Neural progenitor cell (in vitro differentiated cells): ENCODE measurements at regions not wholly inside any gene's neighbourhood (a gene's known extent, or its start where the extent isn't known, plus 50 kb on each side); places are given as distances from the start of the nearest gene placed in this dataset.
A peak's percentile ranks its signal among the peaks of the same experiment; 100 is the strongest.

Experiments
- DNase-seq: peaks from one replicate; pipeline ENCODE4 v3.0.0-alpha.2; 2016; ENCODE audit warnings: low spot score
- H2AFZ ChIP-seq: fragments of 200-600 bp; sonication (generic); replicated peaks from 2 replicates; pipeline ENCODE4 v1.6.1; 2016; ENCODE audit warnings: antibody characterized with exemption
- H3F3A ChIP-seq: fragments of 200-600 bp; sonication (generic); 2 replicates; pipeline ENCODE4 v1.6.1; 2016; ENCODE audit warnings: antibody characterized with exemption, low read depth
- H3K27ac ChIP-seq: fragments of 200-600 bp; sonication (generic); 2 replicates; pipeline ENCODE4 v1.5.1; 2016; ENCODE audit warnings: mild to moderate bottlenecking
- H3K27me3 ChIP-seq: fragments of 200-600 bp; sonication (generic); 2 replicates; pipeline ENCODE4 v1.6.1; 2016; ENCODE audit warnings: mild to moderate bottlenecking, moderate library complexity
- H3K36me3 ChIP-seq: fragments of 200-600 bp; sonication (generic); 2 replicates; pipeline ENCODE4 v1.5.1; 2016
- H3K4me1 ChIP-seq: fragments of 200-600 bp; sonication (generic); 2 replicates; pipeline ENCODE4 v1.6.1; 2016; ENCODE audit warnings: mixed run types
- H3K4me2 ChIP-seq: fragments of 200-600 bp; sonication (generic); 2 replicates; pipeline ENCODE4 v1.6.1; 2016
- H3K4me3 ChIP-seq: fragments of 200-600 bp; sonication (generic); 2 replicates; pipeline ENCODE4 v1.5.1; 2016
- H3K79me2 ChIP-seq: fragments of 200-600 bp; sonication (generic); 2 replicates; pipeline ENCODE4 v1.6.1; 2016; ENCODE audit warnings: low read depth
- H3K9ac ChIP-seq: fragments of 200-600 bp; sonication (generic); 2 replicates; pipeline ENCODE4 v1.6.1; 2016
- H3K9me3 ChIP-seq: fragments of 200-600 bp; sonication (generic); 2 replicates; pipeline ENCODE4 v1.5.1; 2016; ENCODE audit warnings: low read depth
- H4K20me1 ChIP-seq: fragments of 200-600 bp; sonication (generic); 2 replicates; pipeline ENCODE4 v1.6.1; 2016; ENCODE audit warnings: low read depth
- H3K27ac Mint-ChIP-seq: 3 replicates; pipeline ENCODE4 v1.8.0; 2021; ENCODE audit warnings: mixed read lengths
- H3K27me3 Mint-ChIP-seq: 2 replicates; pipeline ENCODE4 v1.8.0; 2022; ENCODE audit warnings: low read depth, mild to moderate bottlenecking, inconsistent platforms, moderate library complexity, mixed read lengths; ENCODE audit not compliant: insufficient read depth
- H3K36me3 Mint-ChIP-seq: 3 replicates; pipeline ENCODE4 v1.8.0; 2021; ENCODE audit warnings: mixed read lengths
- H3K4me1 Mint-ChIP-seq: 3 replicates; pipeline ENCODE4 v1.8.0; 2021; ENCODE audit warnings: mixed read lengths
- H3K4me3 Mint-ChIP-seq: 3 replicates; pipeline ENCODE4 v1.8.0; 2021; ENCODE audit warnings: mild to moderate bottlenecking, moderate library complexity, mixed read lengths
- H3K9me3 Mint-ChIP-seq: 3 replicates; pipeline ENCODE4 v1.8.0; 2020; ENCODE audit warnings: mixed read lengths
- EZH2 ChIP-seq: fragments of 200-600 bp; sonication (generic); IDR thresholded peaks from 2 replicates; pipeline ENCODE4 v1.6.1; 2017; ENCODE audit warnings: antibody characterized with exemption, mild to moderate bottlenecking, moderate library complexity
- EZH2phosphoT487 ChIP-seq: fragments of 200-600 bp; sonication (generic); IDR thresholded peaks from 2 replicates; pipeline ENCODE4 v1.6.1; 2017; ENCODE audit warnings: antibody characterized with exemption
- TF ChIP-seq, protein P1 (sequence below): fragments of 200-600 bp; sonication (generic); IDR thresholded peaks from 2 replicates; pipeline ENCODE4 v1.5.1; 2017; ENCODE audit warnings: antibody characterized with exemption, mild to moderate bottlenecking

DNA sequence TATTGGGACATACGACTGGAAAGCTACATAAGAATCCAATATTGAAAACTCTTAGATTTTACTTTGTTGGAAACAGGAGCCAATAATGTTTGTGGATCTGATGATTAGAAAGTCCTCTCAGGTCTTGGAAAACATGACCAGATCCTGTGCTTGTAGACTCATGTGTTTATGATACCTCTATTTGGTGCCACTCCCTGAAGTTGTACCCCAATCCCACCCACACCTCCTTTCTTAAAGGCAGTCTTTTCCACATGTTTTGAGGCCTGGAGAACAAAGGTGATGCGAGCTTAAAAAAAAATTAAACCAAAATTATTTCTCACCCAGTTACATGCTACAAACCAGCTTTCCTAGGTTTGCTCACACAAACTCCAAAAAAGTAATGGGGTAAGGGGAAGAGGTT is 262.7 kb downstream of the PTTG2 start:
- TF ChIP-seq EZH2 = no peak
- TF ChIP-seq, protein P1, sequence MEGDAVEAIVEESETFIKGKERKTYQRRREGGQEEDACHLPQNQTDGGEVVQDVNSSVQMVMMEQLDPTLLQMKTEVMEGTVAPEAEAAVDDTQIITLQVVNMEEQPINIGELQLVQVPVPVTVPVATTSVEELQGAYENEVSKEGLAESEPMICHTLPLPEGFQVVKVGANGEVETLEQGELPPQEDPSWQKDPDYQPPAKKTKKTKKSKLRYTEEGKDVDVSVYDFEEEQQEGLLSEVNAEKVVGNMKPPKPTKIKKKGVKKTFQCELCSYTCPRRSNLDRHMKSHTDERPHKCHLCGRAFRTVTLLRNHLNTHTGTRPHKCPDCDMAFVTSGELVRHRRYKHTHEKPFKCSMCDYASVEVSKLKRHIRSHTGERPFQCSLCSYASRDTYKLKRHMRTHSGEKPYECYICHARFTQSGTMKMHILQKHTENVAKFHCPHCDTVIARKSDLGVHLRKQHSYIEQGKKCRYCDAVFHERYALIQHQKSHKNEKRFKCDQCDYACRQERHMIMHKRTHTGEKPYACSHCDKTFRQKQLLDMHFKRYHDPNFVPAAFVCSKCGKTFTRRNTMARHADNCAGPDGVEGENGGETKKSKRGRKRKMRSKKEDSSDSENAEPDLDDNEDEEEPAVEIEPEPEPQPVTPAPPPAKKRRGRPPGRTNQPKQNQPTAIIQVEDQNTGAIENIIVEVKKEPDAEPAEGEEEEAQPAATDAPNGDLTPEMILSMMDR = no peak
- Mint-ChIP-seq H3K4me1 (peaks cover 8% of the 10 kb centered on the region), H3K36me3 (no peaks in the 10 kb centered on the region), H3K9me3 (no peaks in the 10 kb centered on the region), H3K27ac (peak overlapping the region; percentile 4), H3K27me3 (peaks cover 4% of the 10 kb centered on the region), H3K4me3 (no peak overlapping the region)
- Histone ChIP-seq H3F3A (no peaks in the 10 kb centered on the region), H3K9ac (no peak overlapping the region), H3K4me3 (no peak overlapping the region), H3K4me2 (no peak overlapping the region), H2AFZ (peak overlapping the region; percentile 80), H3K9me3 (no peaks in the 10 kb centered on the region), H3K27ac (no peak overlapping the region), H3K79me2 (no peaks in the 10 kb centered on the region), H3K4me1 (peaks cover 13% of the 10 kb centered on the region), H3K36me3 (no peaks in the 10 kb centered on the region), H3K27me3 (no peaks in the 10 kb centered on the region), H4K20me1 (no peaks in the 10 kb centered on the region)
- no peak for DNase-seq

DNA sequence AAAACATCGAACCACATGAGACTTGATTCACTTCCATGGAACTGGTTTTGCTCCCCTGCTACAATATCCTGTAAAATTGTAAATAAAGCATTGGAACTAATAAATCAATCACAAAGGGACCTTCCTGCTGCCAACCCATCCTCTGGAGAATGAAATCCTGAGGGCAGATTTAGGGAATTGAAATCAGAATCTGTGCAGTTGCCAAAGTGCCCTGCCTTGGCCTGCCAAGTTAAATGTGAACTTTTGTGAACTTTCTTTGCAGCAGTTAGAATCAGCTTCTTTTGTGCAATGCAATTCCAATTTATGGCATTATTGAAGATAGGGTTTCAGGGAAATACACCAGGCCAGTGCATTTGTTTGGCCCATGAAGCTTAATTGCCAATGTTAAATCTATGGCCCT is 263.1 kb downstream of the PTTG2 start:
- no peak for DNase-seq
- Histone ChIP-seq H3K9me3 (no peaks in the 10 kb centered on the region), H3K27ac (no peak overlapping the region), H4K20me1 (no peaks in the 10 kb centered on the region), H3K4me1 (peaks cover 13% of the 10 kb centered on the region), H3K4me3 (no peak overlapping the region), H3K27me3 (no peaks in the 10 kb centered on the region), H3K36me3 (no peaks in the 10 kb centered on the region), H3K9ac (no peak overlapping the region), H3K79me2 (no peaks in the 10 kb centered on the region), H3K4me2 (no peak overlapping the region), H2AFZ (peak overlapping the region; percentile 80), H3F3A (no peaks in the 10 kb centered on the region)
- TF ChIP-seq, protein P1 = no peak
- no peak for TF ChIP-seq EZH2
- TF ChIP-seq EZH2phosphoT487 = no peak
- H3K9me3 Mint-ChIP-seq = no peaks in the 10 kb centered on the region
- peaks cover 8% of the 10 kb centered on the region for H3K4me1 Mint-ChIP-seq
- no peak overlapping the region for H3K4me3 Mint-ChIP-seq
- no peaks in the 10 kb centered on the region for H3K36me3 Mint-ChIP-seq
- H3K27ac Mint-ChIP-seq = no peak overlapping the region
- peaks cover 4% of the 10 kb centered on the region for H3K27me3 Mint-ChIP-seq

GRCh38 chr4:38223782-38224236 is 263.6 kb downstream of the PTTG2 start:
- H3K27ac Mint-ChIP-seq = no peak overlapping the region
- no peaks in the 10 kb centered on the region for H3K27me3 ChIP-seq
- peaks cover 8% of the 10 kb centered on the region for H3K4me1 Mint-ChIP-seq
- no peak for DNase-seq
- H4K20me1 ChIP-seq = no peaks in the 10 kb centered on the region
- H3K36me3 ChIP-seq = no peaks in the 10 kb centered on the region
- no peaks in the 10 kb centered on the region for H3K9me3 ChIP-seq
- no peaks in the 10 kb centered on the region for H3K36me3 Mint-ChIP-seq
- peaks cover 4% of the 10 kb centered on the region for H3K27me3 Mint-ChIP-seq
- no peaks in the 10 kb centered on the region for H3F3A ChIP-seq
- no peak overlapping the region for H3K4me2 ChIP-seq
- no peak overlapping the region for H3K4me3 Mint-ChIP-seq
- H2AFZ ChIP-seq = peak overlapping the region; percentile 80
- no peak overlapping the region for H3K27ac ChIP-seq
- H3K79me2 ChIP-seq = no peaks in the 10 kb centered on the region
- no peak overlapping the region for H3K4me3 ChIP-seq
- H3K4me1 ChIP-seq = peaks cover 13% of the 10 kb centered on the region
- H3K9ac ChIP-seq = no peak overlapping the region
- no peaks in the 10 kb centered on the region for H3K9me3 Mint-ChIP-seq
- TF ChIP-seq EZH2 (no peak), EZH2phosphoT487 (no peak)
- TF ChIP-seq, protein P1 = no peak
